ENCODE measurements at regions not wholly inside any gene's neighbourhood (a gene's known extent, or its start where the extent isn't known, plus 50 kb on each side); places are given as distances from the start of the nearest gene placed in this dataset.

GRCh38 chr2:146964494-146964893, 880.3 kb upstream of the ACVR2A start (continued):
- TF ChIP-seq PATZ1 (CRISPR knock-in tag; IDR thresholded peaks at IDR 0.05; ENCODE audit: borderline replicate concordance) (no peak), ZFP30 (CRISPR knock-in tag; IDR thresholded peaks at IDR 0.05) (no peak)

GRCh38 chr2:146954544-146954943, 890.3 kb upstream of the ACVR2A start:
- ATAC-seq = no peak
- TF ChIP-seq ZNF8 (CRISPR knock-in tag; IDR thresholded peaks at IDR 0.05) = no peak
- no peak for TF ChIP-seq TOX (CRISPR knock-in tag; IDR thresholded peaks at IDR 0.05; ENCODE audit: borderline replicate concordance)
- TF ChIP-seq ESRRG (CRISPR knock-in tag; IDR thresholded peaks at IDR 0.05) = no peak
- no peak for TF ChIP-seq ZNF565 (CRISPR knock-in tag; conservative IDR thresholded peaks at IDR 0.05; ENCODE audit: low read depth)
- no peak for TF ChIP-seq ISL1 (CRISPR knock-in tag; IDR thresholded peaks at IDR 0.05)
- TF ChIP-seq TCF4 (CRISPR knock-in tag; IDR thresholded peaks at IDR 0.05; ENCODE audit: borderline replicate concordance) = no peak

DNA sequence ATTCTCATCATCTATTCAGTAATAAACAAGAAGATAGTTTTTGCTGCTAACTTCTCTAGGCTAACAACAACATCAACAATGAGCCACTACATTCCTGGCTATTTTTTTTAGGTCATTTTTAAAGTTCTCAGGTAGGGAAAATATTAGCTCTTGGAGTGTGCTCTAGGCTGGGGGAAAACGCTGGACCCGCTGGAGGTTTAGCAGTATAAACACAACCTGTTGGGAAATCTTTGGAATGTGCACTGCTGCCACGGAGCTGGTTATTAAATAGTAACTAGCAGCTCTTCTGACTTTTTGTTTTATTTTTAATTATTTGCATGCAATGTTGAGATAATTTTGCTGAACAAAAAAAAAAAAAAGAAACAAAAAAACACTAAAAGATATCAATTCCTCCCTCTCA, 892.1 kb upstream of the ACVR2A start:
- TF ChIP-seq ZNF8 (CRISPR knock-in tag; IDR thresholded peaks at IDR 0.05) (no peak), POU6F1 (CRISPR knock-in tag; IDR thresholded peaks at IDR 0.05; ENCODE audit: borderline replicate concordance, low read depth) (no peak), TSHZ2 (CRISPR knock-in tag; IDR thresholded peaks at IDR 0.05) (no peak), TOX (CRISPR knock-in tag; IDR thresholded peaks at IDR 0.05; ENCODE audit: borderline replicate concordance) (no peak), PATZ1 (CRISPR knock-in tag; IDR thresholded peaks at IDR 0.05; ENCODE audit: borderline replicate concordance) (no peak), ZNF565 (CRISPR knock-in tag; conservative IDR thresholded peaks at IDR 0.05; ENCODE audit: low read depth) (no peak), OSR1 (CRISPR knock-in tag; IDR thresholded peaks at IDR 0.05) (no peak), SNAI2 (CRISPR knock-in tag; IDR thresholded peaks at IDR 0.05) (no peak), GLIS3 (CRISPR knock-in tag; IDR thresholded peaks at IDR 0.05) (no peak), ARNTL (CRISPR knock-in tag; IDR thresholded peaks at IDR 0.05; ENCODE audit: borderline replicate concordance, low read depth) (no peak), RARB (CRISPR knock-in tag; IDR thresholded peaks at IDR 0.05) (no peak), TCF4 (CRISPR knock-in tag; IDR thresholded peaks at IDR 0.05; ENCODE audit: borderline replicate concordance) (no peak), BACH2 (CRISPR knock-in tag; IDR thresholded peaks at IDR 0.05; ENCODE audit: borderline replicate concordance) (no peak), CSDC2 (CRISPR knock-in tag; IDR thresholded peaks at IDR 0.05) (no peak)
- ATAC-seq = no peak

- TF ChIP-seq GLIS3 (CRISPR knock-in tag; IDR thresholded peaks at IDR 0.05) (no peak), SNAI2 (CRISPR knock-in tag; IDR thresholded peaks at IDR 0.05) (no peak), ZNF70 (CRISPR knock-in tag; IDR thresholded peaks at IDR 0.05) (no peak), PPARA (CRISPR knock-in tag; IDR thresholded peaks at IDR 0.05; ENCODE audit: borderline replicate concordance) (no peak), PATZ1 (CRISPR knock-in tag; IDR thresholded peaks at IDR 0.05; ENCODE audit: borderline replicate concordance) (no peak), CSDC2 (CRISPR knock-in tag; IDR thresholded peaks at IDR 0.05) (no peak), OSR1 (CRISPR knock-in tag; IDR thresholded peaks at IDR 0.05) (no peak), ZFP3 (CRISPR knock-in tag; IDR thresholded peaks at IDR 0.05) (no peak), TCF4 (CRISPR knock-in tag; IDR thresholded peaks at IDR 0.05; ENCODE audit: borderline replicate concordance) (no peak), ZNF8 (CRISPR knock-in tag; IDR thresholded peaks at IDR 0.05) (no peak)
- ATAC-seq = no peak
These were observed 893.9 kb upstream of the ACVR2A start for GRCh38 chr2:146950911-146951310.
